ENCODE measurements at regions not wholly inside any gene's neighbourhood (a gene's known extent, or its start where the extent isn't known, plus 50 kb on each side); places are given as distances from the start of the nearest gene placed in this dataset.
A peak's percentile ranks its signal among the peaks of the same experiment; 100 is the strongest.

DNA sequence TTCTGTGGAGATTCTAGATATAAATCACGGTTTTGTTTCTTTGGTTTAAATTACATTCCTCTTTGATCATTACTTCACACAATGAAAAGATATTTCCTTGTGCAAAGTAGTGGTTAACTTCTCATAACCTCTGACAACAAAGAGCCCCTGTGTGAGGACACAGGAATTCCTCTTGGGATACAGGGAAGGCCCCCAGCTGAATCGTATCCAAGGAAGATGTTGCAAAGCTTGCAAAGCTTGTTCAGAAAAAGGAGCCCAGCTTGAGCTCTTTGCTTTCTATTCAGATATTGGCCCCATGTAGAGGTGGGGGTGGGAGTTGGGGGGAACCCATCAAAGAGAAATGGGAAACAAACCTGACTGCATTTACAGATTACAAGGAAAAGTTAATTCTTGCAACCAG is 145.7 kb downstream of the RELL1 start (continued):
- TF ChIP-seq CHD2 (IDR thresholded peaks at IDR 0.05; ENCODE audit: low read length) (no peak), ASH2L (IDR thresholded peaks at IDR 0.05; ENCODE audit: low read length) (peak; percentile 40), CEBPB (IDR thresholded peaks at IDR 0.05; ENCODE audit: low read depth, low read length) (0 out of 2 replicates have a peak, but pooled peaks have one; percentile 24), HDAC2 (IDR thresholded peaks at IDR 0.05; ENCODE audit: borderline replicate concordance in 1 of 2, low read depth in 2 of 2, low read length in 2 of 2) (peak in 1 of 2 experiments; percentile 83; a peak in 1 of 4 replicates), SP1 (IDR thresholded peaks at IDR 0.05; ENCODE audit: low read depth, low read length) (peak; percentile 66; the same call in 1 of the 2 replicates), POLR2A (IDR thresholded peaks at IDR 0.05; ENCODE audit: control extremely low read depth in 1 of 2, low read depth in 2 of 2, low read length in 2 of 2) (no peak), JUN (IDR thresholded peaks at IDR 0.05; ENCODE audit: low read depth, low read length) (no peak)
- TF ChIP-seq, protein P1, sequence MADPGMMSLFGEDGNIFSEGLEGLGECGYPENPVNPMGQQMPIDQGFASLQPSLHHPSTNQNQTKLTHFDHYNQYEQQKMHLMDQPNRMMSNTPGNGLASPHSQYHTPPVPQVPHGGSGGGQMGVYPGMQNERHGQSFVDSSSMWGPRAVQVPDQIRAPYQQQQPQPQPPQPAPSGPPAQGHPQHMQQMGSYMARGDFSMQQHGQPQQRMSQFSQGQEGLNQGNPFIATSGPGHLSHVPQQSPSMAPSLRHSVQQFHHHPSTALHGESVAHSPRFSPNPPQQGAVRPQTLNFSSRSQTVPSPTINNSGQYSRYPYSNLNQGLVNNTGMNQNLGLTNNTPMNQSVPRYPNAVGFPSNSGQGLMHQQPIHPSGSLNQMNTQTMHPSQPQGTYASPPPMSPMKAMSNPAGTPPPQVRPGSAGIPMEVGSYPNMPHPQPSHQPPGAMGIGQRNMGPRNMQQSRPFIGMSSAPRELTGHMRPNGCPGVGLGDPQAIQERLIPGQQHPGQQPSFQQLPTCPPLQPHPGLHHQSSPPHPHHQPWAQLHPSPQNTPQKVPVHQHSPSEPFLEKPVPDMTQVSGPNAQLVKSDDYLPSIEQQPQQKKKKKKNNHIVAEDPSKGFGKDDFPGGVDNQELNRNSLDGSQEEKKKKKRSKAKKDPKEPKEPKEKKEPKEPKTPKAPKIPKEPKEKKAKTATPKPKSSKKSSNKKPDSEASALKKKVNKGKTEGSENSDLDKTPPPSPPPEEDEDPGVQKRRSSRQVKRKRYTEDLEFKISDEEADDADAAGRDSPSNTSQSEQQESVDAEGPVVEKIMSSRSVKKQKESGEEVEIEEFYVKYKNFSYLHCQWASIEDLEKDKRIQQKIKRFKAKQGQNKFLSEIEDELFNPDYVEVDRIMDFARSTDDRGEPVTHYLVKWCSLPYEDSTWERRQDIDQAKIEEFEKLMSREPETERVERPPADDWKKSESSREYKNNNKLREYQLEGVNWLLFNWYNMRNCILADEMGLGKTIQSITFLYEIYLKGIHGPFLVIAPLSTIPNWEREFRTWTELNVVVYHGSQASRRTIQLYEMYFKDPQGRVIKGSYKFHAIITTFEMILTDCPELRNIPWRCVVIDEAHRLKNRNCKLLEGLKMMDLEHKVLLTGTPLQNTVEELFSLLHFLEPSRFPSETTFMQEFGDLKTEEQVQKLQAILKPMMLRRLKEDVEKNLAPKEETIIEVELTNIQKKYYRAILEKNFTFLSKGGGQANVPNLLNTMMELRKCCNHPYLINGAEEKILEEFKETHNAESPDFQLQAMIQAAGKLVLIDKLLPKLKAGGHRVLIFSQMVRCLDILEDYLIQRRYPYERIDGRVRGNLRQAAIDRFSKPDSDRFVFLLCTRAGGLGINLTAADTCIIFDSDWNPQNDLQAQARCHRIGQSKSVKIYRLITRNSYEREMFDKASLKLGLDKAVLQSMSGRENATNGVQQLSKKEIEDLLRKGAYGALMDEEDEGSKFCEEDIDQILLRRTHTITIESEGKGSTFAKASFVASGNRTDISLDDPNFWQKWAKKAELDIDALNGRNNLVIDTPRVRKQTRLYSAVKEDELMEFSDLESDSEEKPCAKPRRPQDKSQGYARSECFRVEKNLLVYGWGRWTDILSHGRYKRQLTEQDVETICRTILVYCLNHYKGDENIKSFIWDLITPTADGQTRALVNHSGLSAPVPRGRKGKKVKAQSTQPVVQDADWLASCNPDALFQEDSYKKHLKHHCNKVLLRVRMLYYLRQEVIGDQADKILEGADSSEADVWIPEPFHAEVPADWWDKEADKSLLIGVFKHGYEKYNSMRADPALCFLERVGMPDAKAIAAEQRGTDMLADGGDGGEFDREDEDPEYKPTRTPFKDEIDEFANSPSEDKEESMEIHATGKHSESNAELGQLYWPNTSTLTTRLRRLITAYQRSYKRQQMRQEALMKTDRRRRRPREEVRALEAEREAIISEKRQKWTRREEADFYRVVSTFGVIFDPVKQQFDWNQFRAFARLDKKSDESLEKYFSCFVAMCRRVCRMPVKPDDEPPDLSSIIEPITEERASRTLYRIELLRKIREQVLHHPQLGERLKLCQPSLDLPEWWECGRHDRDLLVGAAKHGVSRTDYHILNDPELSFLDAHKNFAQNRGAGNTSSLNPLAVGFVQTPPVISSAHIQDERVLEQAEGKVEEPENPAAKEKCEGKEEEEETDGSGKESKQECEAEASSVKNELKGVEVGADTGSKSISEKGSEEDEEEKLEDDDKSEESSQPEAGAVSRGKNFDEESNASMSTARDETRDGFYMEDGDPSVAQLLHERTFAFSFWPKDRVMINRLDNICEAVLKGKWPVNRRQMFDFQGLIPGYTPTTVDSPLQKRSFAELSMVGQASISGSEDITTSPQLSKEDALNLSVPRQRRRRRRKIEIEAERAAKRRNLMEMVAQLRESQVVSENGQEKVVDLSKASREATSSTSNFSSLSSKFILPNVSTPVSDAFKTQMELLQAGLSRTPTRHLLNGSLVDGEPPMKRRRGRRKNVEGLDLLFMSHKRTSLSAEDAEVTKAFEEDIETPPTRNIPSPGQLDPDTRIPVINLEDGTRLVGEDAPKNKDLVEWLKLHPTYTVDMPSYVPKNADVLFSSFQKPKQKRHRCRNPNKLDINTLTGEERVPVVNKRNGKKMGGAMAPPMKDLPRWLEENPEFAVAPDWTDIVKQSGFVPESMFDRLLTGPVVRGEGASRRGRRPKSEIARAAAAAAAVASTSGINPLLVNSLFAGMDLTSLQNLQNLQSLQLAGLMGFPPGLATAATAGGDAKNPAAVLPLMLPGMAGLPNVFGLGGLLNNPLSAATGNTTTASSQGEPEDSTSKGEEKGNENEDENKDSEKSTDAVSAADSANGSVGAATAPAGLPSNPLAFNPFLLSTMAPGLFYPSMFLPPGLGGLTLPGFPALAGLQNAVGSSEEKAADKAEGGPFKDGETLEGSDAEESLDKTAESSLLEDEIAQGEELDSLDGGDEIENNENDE (IDR thresholded peaks at IDR 0.05; ENCODE audit: insufficient replicate concordance, low read length), result peak; percentile 69
- TF ChIP-seq, protein P2, sequence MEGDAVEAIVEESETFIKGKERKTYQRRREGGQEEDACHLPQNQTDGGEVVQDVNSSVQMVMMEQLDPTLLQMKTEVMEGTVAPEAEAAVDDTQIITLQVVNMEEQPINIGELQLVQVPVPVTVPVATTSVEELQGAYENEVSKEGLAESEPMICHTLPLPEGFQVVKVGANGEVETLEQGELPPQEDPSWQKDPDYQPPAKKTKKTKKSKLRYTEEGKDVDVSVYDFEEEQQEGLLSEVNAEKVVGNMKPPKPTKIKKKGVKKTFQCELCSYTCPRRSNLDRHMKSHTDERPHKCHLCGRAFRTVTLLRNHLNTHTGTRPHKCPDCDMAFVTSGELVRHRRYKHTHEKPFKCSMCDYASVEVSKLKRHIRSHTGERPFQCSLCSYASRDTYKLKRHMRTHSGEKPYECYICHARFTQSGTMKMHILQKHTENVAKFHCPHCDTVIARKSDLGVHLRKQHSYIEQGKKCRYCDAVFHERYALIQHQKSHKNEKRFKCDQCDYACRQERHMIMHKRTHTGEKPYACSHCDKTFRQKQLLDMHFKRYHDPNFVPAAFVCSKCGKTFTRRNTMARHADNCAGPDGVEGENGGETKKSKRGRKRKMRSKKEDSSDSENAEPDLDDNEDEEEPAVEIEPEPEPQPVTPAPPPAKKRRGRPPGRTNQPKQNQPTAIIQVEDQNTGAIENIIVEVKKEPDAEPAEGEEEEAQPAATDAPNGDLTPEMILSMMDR (IDR thresholded peaks at IDR 0.05; ENCODE audit: control extremely low read depth in 1 of 3, insufficient read depth in 1 of 3, low read depth in 1 of 3, low read length in 3 of 3), result no peak

All from H1 (cell line).